ENCODE measurements at regions not wholly inside any gene's neighbourhood (a gene's known extent, or its start where the extent isn't known, plus 50 kb on each side); places are given as distances from the start of the nearest gene placed in this dataset.
"Not testable (repeated sequence)": the region's sequence is repeated elsewhere in the genome, so short reads cannot be mapped to it uniquely, and the experiment has no call there.

DNA sequence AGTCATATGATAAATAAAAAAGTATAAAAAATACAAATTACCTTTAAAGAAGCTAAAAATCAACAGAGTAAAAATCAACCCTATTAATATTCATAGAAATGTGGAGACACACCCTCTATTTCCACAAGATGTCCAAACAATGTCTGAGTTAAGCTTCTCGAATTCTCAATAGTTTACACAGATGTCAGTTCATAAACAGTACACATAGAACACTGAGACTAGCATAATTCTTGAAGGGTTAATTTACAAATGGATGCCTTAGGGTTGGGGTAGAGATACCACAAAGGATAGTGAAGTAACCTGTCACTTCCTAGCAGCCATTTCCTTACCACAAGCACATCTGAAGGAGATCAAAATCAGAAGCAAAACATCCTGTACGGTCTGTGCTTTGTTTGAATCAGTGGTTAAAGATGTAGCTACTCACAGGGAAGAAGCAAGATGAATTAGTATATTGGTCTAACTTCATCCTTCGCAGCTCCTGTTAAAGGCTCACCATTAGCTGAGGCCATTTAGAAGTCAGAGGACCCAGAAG lies 2393.9 kb downstream of the ARAP2 start:
- DNase-seq (no peak), FAIRE-seq (no peak)
- no peak overlapping the region for H3K4me3 ChIP-seq (ENCODE audit: low read length in 3 of 3)
- H3K27ac ChIP-seq (ENCODE audit: low read depth in 2 of 2, low read length in 2 of 2) = no peak overlapping the region
- intact Hi-C loops (cut with DNase I) = no loop called here
- no peaks in the 10 kb centered on the region for H3K4me1 ChIP-seq (ENCODE audit: control insufficient read depth in 2 of 3, insufficient read depth in 2 of 3, low read depth in 1 of 3, low read length in 3 of 3)
- H3K9me3 ChIP-seq (ENCODE audit: control insufficient read depth in 2 of 3, insufficient read depth in 1 of 3, low read length in 3 of 3) = no peaks in the 10 kb centered on the region
- H3K27me3 ChIP-seq (ENCODE audit: control insufficient read depth, insufficient read depth, low read length) = no peaks in the 10 kb centered on the region
- TF ChIP-seq, protein P1, sequence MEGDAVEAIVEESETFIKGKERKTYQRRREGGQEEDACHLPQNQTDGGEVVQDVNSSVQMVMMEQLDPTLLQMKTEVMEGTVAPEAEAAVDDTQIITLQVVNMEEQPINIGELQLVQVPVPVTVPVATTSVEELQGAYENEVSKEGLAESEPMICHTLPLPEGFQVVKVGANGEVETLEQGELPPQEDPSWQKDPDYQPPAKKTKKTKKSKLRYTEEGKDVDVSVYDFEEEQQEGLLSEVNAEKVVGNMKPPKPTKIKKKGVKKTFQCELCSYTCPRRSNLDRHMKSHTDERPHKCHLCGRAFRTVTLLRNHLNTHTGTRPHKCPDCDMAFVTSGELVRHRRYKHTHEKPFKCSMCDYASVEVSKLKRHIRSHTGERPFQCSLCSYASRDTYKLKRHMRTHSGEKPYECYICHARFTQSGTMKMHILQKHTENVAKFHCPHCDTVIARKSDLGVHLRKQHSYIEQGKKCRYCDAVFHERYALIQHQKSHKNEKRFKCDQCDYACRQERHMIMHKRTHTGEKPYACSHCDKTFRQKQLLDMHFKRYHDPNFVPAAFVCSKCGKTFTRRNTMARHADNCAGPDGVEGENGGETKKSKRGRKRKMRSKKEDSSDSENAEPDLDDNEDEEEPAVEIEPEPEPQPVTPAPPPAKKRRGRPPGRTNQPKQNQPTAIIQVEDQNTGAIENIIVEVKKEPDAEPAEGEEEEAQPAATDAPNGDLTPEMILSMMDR (IDR thresholded peaks at IDR 0.05; ENCODE audit: borderline replicate concordance, extremely low read depth, insufficient read depth) = no peak
- H3K9ac ChIP-seq (ENCODE audit: low read length in 3 of 3) = no peak overlapping the region
- H3K36me3 ChIP-seq (ENCODE audit: control insufficient read depth in 2 of 3, insufficient read depth in 3 of 3, low read length in 3 of 3) = no peaks in the 10 kb centered on the region

DNA sequence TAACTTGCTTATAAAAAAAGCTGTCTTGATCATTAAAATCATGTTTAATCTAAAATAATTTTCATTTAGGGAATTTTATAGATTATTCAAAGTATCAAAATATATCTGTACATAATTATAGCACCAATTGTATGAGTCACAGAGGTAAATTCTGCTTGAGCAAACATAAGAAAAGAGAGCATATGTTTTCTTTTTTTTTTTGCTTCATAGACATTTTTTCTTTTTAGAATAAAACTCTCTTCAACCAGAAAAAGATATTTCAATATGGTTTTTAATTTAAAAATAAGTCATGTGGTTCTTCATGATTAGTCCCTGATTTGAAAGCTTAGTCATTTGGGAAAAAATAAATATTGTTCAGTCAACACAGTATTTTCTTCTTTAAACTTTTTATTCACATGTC lies 2390.6 kb downstream of the ARAP2 start:
- intact Hi-C loops (cut with DNase I); H3K27ac ChIP-seq (ENCODE audit: low read depth in 2 of 2, low read length in 2 of 2); H3K27me3 ChIP-seq (ENCODE audit: control insufficient read depth, insufficient read depth, low read length); H3K9ac ChIP-seq (ENCODE audit: low read length in 3 of 3); H3K36me3 ChIP-seq (ENCODE audit: control insufficient read depth in 2 of 3, insufficient read depth in 3 of 3, low read length in 3 of 3); H3K4me1 ChIP-seq (ENCODE audit: control insufficient read depth in 2 of 3, insufficient read depth in 2 of 3, low read depth in 1 of 3, low read length in 3 of 3); H3K4me3 ChIP-seq (ENCODE audit: low read length in 3 of 3); DNase-seq; H3K9me3 ChIP-seq (ENCODE audit: control insufficient read depth in 2 of 3, insufficient read depth in 1 of 3, low read length in 3 of 3): not testable (repeated sequence)
- peak; percentile 56 for FAIRE-seq

DNA sequence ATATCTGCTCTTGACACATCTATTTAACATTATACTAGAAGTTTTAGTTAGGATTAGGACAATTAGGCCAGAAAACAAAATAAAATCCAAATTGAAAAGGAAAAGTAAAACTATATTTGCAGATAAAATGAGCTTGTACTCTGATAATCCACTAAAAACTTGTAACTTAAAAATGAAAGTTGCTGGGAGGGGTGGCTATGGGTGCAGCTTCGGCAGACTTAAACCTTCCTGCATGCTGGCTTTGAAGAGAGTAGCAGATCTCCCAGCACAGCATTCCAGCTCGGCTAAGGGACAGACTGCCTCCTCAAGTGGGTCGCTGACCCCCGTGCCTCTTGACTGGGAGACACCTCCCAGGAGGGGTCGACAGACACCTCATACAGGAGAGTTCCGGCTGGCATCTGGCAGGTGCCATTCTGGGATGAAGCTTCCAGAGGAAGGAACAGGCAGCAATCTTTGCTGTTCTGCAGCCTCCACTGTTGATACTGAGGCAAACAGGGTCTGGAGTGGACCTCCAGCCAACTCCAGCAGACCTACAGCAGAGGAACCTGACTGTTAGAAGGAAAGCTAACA lies 2379.9 kb downstream of the ARAP2 start:
- peak in 1 of 5 donors; percentile 45 for DNase-seq
- Histone ChIP-seq H3K4me1 (ENCODE audit: control insufficient read depth in 2 of 3, insufficient read depth in 2 of 3, low read depth in 1 of 3, low read length in 3 of 3) (no peaks in the 10 kb centered on the region), H3K4me3 (ENCODE audit: low read length in 3 of 3) (no peak overlapping the region), H3K9me3 (ENCODE audit: control insufficient read depth in 2 of 3, insufficient read depth in 1 of 3, low read length in 3 of 3) (no peaks in the 10 kb centered on the region), H3K9ac (ENCODE audit: low read length in 3 of 3) (no peak overlapping the region), H3K27ac (ENCODE audit: low read depth in 2 of 2, low read length in 2 of 2) (no peak overlapping the region), H3K27me3 (ENCODE audit: control insufficient read depth, insufficient read depth, low read length) (no peaks in the 10 kb centered on the region), H3K36me3 (ENCODE audit: control insufficient read depth in 2 of 3, insufficient read depth in 3 of 3, low read length in 3 of 3) (no peaks in the 10 kb centered on the region)
- TF ChIP-seq, protein P1 (IDR thresholded peaks at IDR 0.05; ENCODE audit: borderline replicate concordance, extremely low read depth, insufficient read depth) = no peak
- FAIRE-seq = no peak
- intact Hi-C loops (cut with DNase I) = no loop called here

DNA sequence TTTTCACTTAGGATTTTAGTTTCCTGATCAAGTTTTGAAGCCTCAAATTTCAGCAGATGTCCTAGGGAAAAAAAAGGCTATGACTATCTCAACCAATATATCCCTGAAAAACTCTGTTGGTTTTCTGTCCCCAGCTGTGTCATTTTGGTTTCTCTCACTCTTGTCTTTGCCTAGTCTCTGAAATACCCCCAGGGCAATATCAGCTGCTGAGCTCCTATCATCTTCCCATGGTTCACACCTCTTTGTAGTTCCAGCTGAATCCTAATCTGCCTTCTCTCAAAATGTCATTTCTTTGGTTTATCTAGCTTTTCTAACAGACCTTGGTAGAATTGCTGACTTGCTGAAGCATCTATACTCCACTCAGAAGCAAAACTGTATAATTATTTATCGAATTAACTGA lies 2370.5 kb downstream of the ARAP2 start:
- TF ChIP-seq, protein P1 (IDR thresholded peaks at IDR 0.05; ENCODE audit: borderline replicate concordance, extremely low read depth, insufficient read depth) = no peak
- FAIRE-seq (no peak), DNase-seq (no peak)
- Histone ChIP-seq H3K9ac (ENCODE audit: low read length in 3 of 3) (no peak overlapping the region), H3K27ac (ENCODE audit: low read depth in 2 of 2, low read length in 2 of 2) (no peak overlapping the region), H3K36me3 (ENCODE audit: control insufficient read depth in 2 of 3, insufficient read depth in 3 of 3, low read length in 3 of 3) (no peaks in the 10 kb centered on the region), H3K9me3 (ENCODE audit: control insufficient read depth in 2 of 3, insufficient read depth in 1 of 3, low read length in 3 of 3) (peaks cover 0 to 2% (median 0%) of the 10 kb centered on the region in 3 donors), H3K4me1 (ENCODE audit: control insufficient read depth in 2 of 3, insufficient read depth in 2 of 3, low read depth in 1 of 3, low read length in 3 of 3) (no peaks in the 10 kb centered on the region), H3K27me3 (ENCODE audit: control insufficient read depth, insufficient read depth, low read length) (no peaks in the 10 kb centered on the region), H3K4me3 (ENCODE audit: low read length in 3 of 3) (no peak overlapping the region)
- intact Hi-C loops (cut with DNase I) = no loop called here

Data from kidney (tissue), 13 donors.